Activated CD4-positive, alpha-beta T cell treated with anti-CD3 and anti-CD28 coated beads, Interleukin-2, amount 10 ng/mL, durations not matched to agents 7 days and 5 days (primary cell): ENCODE measurements at regions not wholly inside any gene's neighbourhood (a gene's known extent, or its start where the extent isn't known, plus 50 kb on each side); places are given as distances from the start of the nearest gene placed in this dataset.

ENCODE experiments used
- CTCF ChIA-PET: fragments of 350-600 bp; sonication (Branson Sonifier 250); formaldehyde crosslinking; loops from one replicate; lab custom pipeline; 2021; ENCODE audit warnings: antibody characterized with exemption; lab: Charles Lee
- POLR2A ChIA-PET: fragments of 350-600 bp; sonication (Branson Sonifier 250); formaldehyde crosslinking; loops from one replicate; lab custom pipeline; 2021; ENCODE audit warnings: antibody characterized with exemption; lab: Charles Lee
- DNase-seq: peaks from one replicate; pipeline ENCODE4 v3.0.0-alpha.2; 2020
- H3K27ac Mint-ChIP-seq: one replicate; pipeline ENCODE4 v1.8.0; 2021; ENCODE audit warnings: mild to moderate bottlenecking, moderate library complexity, mixed read lengths
- H3K27me3 Mint-ChIP-seq: one replicate; pipeline ENCODE4 v1.8.0; 2021; ENCODE audit warnings: mixed read lengths
- H3K36me3 Mint-ChIP-seq: one replicate; pipeline ENCODE4 v1.8.0; 2021; ENCODE audit warnings: low read depth, mixed read lengths
- H3K4me1 Mint-ChIP-seq: one replicate; pipeline ENCODE4 v1.8.0; 2021; ENCODE audit warnings: mixed read lengths
- H3K4me3 Mint-ChIP-seq: one replicate; pipeline ENCODE4 v1.8.0; 2021; ENCODE audit warnings: mild to moderate bottlenecking, moderate library complexity, mixed read lengths
- H3K9me3 Mint-ChIP-seq: one replicate; pipeline ENCODE4 v1.8.0; 2021; ENCODE audit warnings: mixed read lengths

- Mint-ChIP-seq H3K36me3 (no peaks in the 10 kb centered on the region), H3K27ac (no peak overlapping the region), H3K4me1 (no peaks in the 10 kb centered on the region), H3K9me3 (peaks cover 5% of the 10 kb centered on the region), H3K27me3 (no peaks in the 10 kb centered on the region), H3K4me3 (no peak overlapping the region)
- no peak for DNase-seq
- ChIA-PET CTCF (no interaction called here), POLR2A (no interaction called here)
These were observed 537.1 kb upstream of the SEL1L start for GRCh38 chr14:82070753-82071152.

DNA sequence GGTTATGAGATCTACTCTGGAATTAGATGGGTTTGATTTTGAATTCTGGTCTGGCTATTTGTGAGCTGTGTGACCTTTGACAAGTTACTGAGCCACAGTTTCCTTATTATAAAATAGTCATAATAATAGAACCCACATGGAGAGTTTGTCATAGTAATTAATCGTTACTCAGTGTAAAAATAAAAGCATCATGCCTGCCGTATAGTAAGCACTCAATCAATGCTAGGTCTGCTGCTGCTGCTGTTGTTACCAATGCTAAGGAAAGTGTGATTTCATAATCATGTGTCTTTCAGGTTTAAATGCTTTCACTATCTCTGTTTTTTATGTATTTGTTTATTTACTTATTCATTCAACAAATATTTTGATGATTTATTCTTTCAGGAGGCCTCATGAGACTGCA is 539.9 kb upstream of the SEL1L start:
- CTCF ChIA-PET: no interaction called here
- POLR2A ChIA-PET: no interaction called here
- Mint-ChIP-seq H3K27me3 (no peaks in the 10 kb centered on the region), H3K36me3 (no peaks in the 10 kb centered on the region), H3K4me1 (no peaks in the 10 kb centered on the region), H3K4me3 (no peak overlapping the region), H3K9me3 (peaks cover 3% of the 10 kb centered on the region), H3K27ac (no peak overlapping the region)
- no peak for DNase-seq

- peaks cover 3% of the 10 kb centered on the region for H3K9me3 Mint-ChIP-seq
- ChIA-PET POLR2A (no interaction called here), CTCF (no interaction called here)
- DNase-seq: peak; percentile 38
- no peaks in the 10 kb centered on the region for H3K27me3 Mint-ChIP-seq
- H3K4me1 Mint-ChIP-seq: no peaks in the 10 kb centered on the region
- no peaks in the 10 kb centered on the region for H3K36me3 Mint-ChIP-seq
- H3K27ac Mint-ChIP-seq: no peak overlapping the region
- H3K4me3 Mint-ChIP-seq: no peak overlapping the region
These were observed 541.9 kb upstream of the SEL1L start for GRCh38 chr14:82075566-82075965.

- H3K9me3 Mint-ChIP-seq: peaks cover 3% of the 10 kb centered on the region
- no peaks in the 10 kb centered on the region for H3K36me3 Mint-ChIP-seq
- H3K27ac Mint-ChIP-seq: no peak overlapping the region
- ChIA-PET POLR2A (no interaction called here), CTCF (no interaction called here)
- H3K27me3 Mint-ChIP-seq: no peaks in the 10 kb centered on the region
- no peaks in the 10 kb centered on the region for H3K4me1 Mint-ChIP-seq
- no peak overlapping the region for H3K4me3 Mint-ChIP-seq
- no peak for DNase-seq
These were observed 545.9 kb upstream of the SEL1L start for GRCh38 chr14:82079553-82079952.

GRCh38 chr14:82080370-82080769 is 546.7 kb upstream of the SEL1L start:
- no peak overlapping the region for H3K4me3 Mint-ChIP-seq
- ChIA-PET POLR2A (no interaction called here), CTCF (no interaction called here)
- peaks cover 3% of the 10 kb centered on the region for H3K9me3 Mint-ChIP-seq
- no peak overlapping the region for H3K27ac Mint-ChIP-seq
- H3K4me1 Mint-ChIP-seq: no peaks in the 10 kb centered on the region
- no peaks in the 10 kb centered on the region for H3K36me3 Mint-ChIP-seq
- H3K27me3 Mint-ChIP-seq: no peaks in the 10 kb centered on the region
- no peak for DNase-seq

- H3K9me3 Mint-ChIP-seq: no peaks in the 10 kb centered on the region
- no peak for DNase-seq
- H3K27ac Mint-ChIP-seq: no peak overlapping the region
- no peaks in the 10 kb centered on the region for H3K36me3 Mint-ChIP-seq
- H3K4me3 Mint-ChIP-seq: no peak overlapping the region
- no peaks in the 10 kb centered on the region for H3K27me3 Mint-ChIP-seq
- POLR2A ChIA-PET: no interaction called here
- no peaks in the 10 kb centered on the region for H3K4me1 Mint-ChIP-seq
- CTCF ChIA-PET: interaction anchor here (0.6 kb wide), 1 partner anchor 1919 kb away, joined by 4 read pairs; no protein-coding TSS in a partner anchor
These were observed 551.2 kb upstream of the SEL1L start for GRCh38 chr14:82084813-82085212.

GRCh38 chr14:82091097-82091496 is 557.4 kb upstream of the SEL1L start:
- Mint-ChIP-seq H3K9me3 (no peaks in the 10 kb centered on the region), H3K36me3 (no peaks in the 10 kb centered on the region), H3K4me3 (no peak overlapping the region), H3K27me3 (no peaks in the 10 kb centered on the region), H3K4me1 (no peaks in the 10 kb centered on the region), H3K27ac (no peak overlapping the region)
- ChIA-PET CTCF (no interaction called here), POLR2A (no interaction called here)
- no peak for DNase-seq

- Mint-ChIP-seq H3K4me1 (no peaks in the 10 kb centered on the region), H3K9me3 (no peaks in the 10 kb centered on the region), H3K4me3 (no peak overlapping the region), H3K36me3 (no peaks in the 10 kb centered on the region), H3K27me3 (no peaks in the 10 kb centered on the region), H3K27ac (no peak overlapping the region)
- ChIA-PET POLR2A (no interaction called here), CTCF (no interaction called here)
- DNase-seq: no peak
These were observed 561.2 kb upstream of the SEL1L start for GRCh38 chr14:82094829-82095345.

DNA sequence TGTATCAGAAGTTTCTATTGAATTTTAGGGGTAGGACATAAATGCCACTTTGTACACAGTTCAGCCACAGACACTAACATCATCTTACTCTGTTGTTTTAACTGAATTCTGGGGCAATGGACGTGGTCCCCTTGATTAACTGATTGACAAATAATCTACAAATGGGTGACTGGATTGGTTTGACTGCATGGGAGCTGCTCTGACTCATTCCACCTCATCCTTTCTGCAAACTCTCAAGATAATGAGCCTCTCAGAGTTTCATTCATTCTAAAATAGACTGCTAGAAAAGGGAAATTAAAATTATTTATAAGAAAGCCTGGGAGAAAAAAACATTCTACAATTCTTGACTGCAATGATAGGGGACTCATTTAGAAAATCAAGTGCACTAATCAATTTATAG is 570.4 kb upstream of the SEL1L start:
- H3K27me3 Mint-ChIP-seq: no peaks in the 10 kb centered on the region
- no peak overlapping the region for H3K27ac Mint-ChIP-seq
- no peaks in the 10 kb centered on the region for H3K4me1 Mint-ChIP-seq
- ChIA-PET CTCF (no interaction called here), POLR2A (no interaction called here)
- no peaks in the 10 kb centered on the region for H3K9me3 Mint-ChIP-seq
- DNase-seq: no peak
- H3K36me3 Mint-ChIP-seq: no peaks in the 10 kb centered on the region
- no peak overlapping the region for H3K4me3 Mint-ChIP-seq

GRCh38 chr14:82112210-82112839 is 578.7 kb upstream of the SEL1L start:
- POLR2A ChIA-PET: no interaction called here
- Mint-ChIP-seq H3K4me1 (no peaks in the 10 kb centered on the region), H3K4me3 (no peak overlapping the region), H3K9me3 (no peaks in the 10 kb centered on the region), H3K27ac (no peak overlapping the region), H3K27me3 (no peaks in the 10 kb centered on the region), H3K36me3 (no peaks in the 10 kb centered on the region)
- CTCF ChIA-PET: no interaction called here
- DNase-seq: no peak

DNA sequence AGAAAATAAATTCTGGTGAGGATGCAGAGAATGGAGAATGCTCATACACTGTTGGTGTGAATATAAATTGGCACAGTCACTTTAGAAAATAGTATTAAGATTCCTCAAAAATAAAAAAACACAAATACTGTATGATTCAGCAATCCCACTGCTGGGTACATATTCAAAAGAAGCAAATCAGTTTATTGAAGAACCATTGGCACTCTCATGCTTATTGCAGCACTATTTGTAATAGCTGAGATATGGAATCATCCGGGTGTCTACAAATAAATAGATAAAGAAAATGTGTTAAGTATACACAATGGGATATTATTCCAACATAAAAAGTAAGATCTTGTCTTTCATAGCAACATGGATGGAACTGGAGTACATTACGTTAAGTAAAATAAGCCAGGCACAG is 579.4 kb upstream of the SEL1L start:
- ChIA-PET CTCF (no interaction called here), POLR2A (no interaction called here)
- H3K9me3 Mint-ChIP-seq: no peaks in the 10 kb centered on the region
- no peak overlapping the region for H3K4me3 Mint-ChIP-seq
- H3K27me3 Mint-ChIP-seq: no peaks in the 10 kb centered on the region
- DNase-seq: no peak
- H3K36me3 Mint-ChIP-seq: no peaks in the 10 kb centered on the region
- no peak overlapping the region for H3K27ac Mint-ChIP-seq
- H3K4me1 Mint-ChIP-seq: no peaks in the 10 kb centered on the region

- no peaks in the 10 kb centered on the region for H3K9me3 Mint-ChIP-seq
- H3K4me1 Mint-ChIP-seq: no peaks in the 10 kb centered on the region
- no peaks in the 10 kb centered on the region for H3K27me3 Mint-ChIP-seq
- H3K4me3 Mint-ChIP-seq: no peak overlapping the region
- POLR2A ChIA-PET: no interaction called here
- no peak for DNase-seq
- CTCF ChIA-PET: no interaction called here
- no peak overlapping the region for H3K27ac Mint-ChIP-seq
- H3K36me3 Mint-ChIP-seq: no peaks in the 10 kb centered on the region
These were observed 580.1 kb upstream of the SEL1L start for GRCh38 chr14:82113710-82114109.

- H3K4me1 Mint-ChIP-seq: no peaks in the 10 kb centered on the region
- H3K9me3 Mint-ChIP-seq: no peaks in the 10 kb centered on the region
- no peaks in the 10 kb centered on the region for H3K36me3 Mint-ChIP-seq
- ChIA-PET CTCF (no interaction called here), POLR2A (no interaction called here)
- no peak overlapping the region for H3K4me3 Mint-ChIP-seq
- H3K27me3 Mint-ChIP-seq: no peaks in the 10 kb centered on the region
- no peak for DNase-seq
- H3K27ac Mint-ChIP-seq: no peak overlapping the region
These were observed 583.1 kb upstream of the SEL1L start for GRCh38 chr14:82116721-82117120.

DNA sequence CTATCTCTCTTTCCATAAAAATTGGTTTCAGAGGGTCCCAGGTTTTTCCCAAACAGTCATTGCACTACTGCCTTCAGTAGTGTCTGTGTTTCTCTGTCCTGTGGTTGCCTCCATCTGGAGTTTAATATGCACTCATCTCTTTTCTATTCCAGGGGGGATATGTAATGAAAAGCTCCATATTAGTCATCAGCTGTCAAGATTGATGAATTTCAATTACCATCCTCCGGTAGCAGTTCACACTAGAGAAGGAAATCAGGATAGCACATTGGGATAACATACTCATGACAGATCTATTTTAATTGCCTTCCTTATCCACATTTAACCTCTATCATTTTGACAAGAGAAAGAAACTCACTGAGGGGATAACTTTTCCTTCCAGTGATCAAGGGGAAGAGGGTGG is 589.0 kb upstream of the SEL1L start:
- Mint-ChIP-seq H3K27me3 (no peaks in the 10 kb centered on the region), H3K9me3 (no peaks in the 10 kb centered on the region)
- CTCF ChIA-PET: no interaction called here

More for the DNA sequence above, 589.0 kb upstream of the SEL1L start:
- DNase-seq: no peak
- H3K27ac Mint-ChIP-seq: no peak overlapping the region
- POLR2A ChIA-PET: no interaction called here
- no peaks in the 10 kb centered on the region for H3K36me3 Mint-ChIP-seq
- no peak overlapping the region for H3K4me3 Mint-ChIP-seq
- H3K4me1 Mint-ChIP-seq: no peaks in the 10 kb centered on the region
